Nephron (organoid): ENCODE measurements at regions not wholly inside any gene's neighbourhood (a gene's known extent, or its start where the extent isn't known, plus 50 kb on each side); places are given as distances from the start of the nearest gene placed in this dataset.

Experiments
- H3K27ac Mint-ChIP-seq, 3 experiments: 2 replicates each; pipeline ENCODE4 v1.8.0; 2020; ENCODE audit warnings: mixed read lengths in 3 of 3, mild to moderate bottlenecking in 2 of 3, moderate library complexity in 1 of 3
- H3K27me3 Mint-ChIP-seq: 2 replicates; pipeline ENCODE4 v1.8.0; 2021; ENCODE audit warnings: low read depth, mild to moderate bottlenecking, moderate library complexity, mixed read lengths
- H3K36me3 Mint-ChIP-seq: 2 replicates; pipeline ENCODE4 v1.8.0; 2020; ENCODE audit warnings: low read depth, mixed read lengths
- H3K4me1 Mint-ChIP-seq: 2 replicates; pipeline ENCODE4 v1.8.0; 2020; ENCODE audit warnings: mixed read lengths
- H3K4me3 Mint-ChIP-seq, 3 experiments: 2 replicates each; pipeline ENCODE4 v1.8.0; 2020; ENCODE audit warnings: mild to moderate bottlenecking in 3 of 3, mixed read lengths in 3 of 3, moderate library complexity in 2 of 3
- H3K9me3 Mint-ChIP-seq: 2 replicates; pipeline ENCODE4 v1.8.0; 2020; ENCODE audit warnings: mixed read lengths
- TF ChIP-seq, protein P1 (sequence below), 3 experiments: fragments of 200-600 bp; sonication (generic); IDR thresholded peaks; one replicate each; pipeline ENCODE4 v1.5.0; 2021; ENCODE audit warnings: antibody characterized with exemption in 3 of 3; ENCODE audit not compliant: unreplicated experiment in 3 of 3

DNA sequence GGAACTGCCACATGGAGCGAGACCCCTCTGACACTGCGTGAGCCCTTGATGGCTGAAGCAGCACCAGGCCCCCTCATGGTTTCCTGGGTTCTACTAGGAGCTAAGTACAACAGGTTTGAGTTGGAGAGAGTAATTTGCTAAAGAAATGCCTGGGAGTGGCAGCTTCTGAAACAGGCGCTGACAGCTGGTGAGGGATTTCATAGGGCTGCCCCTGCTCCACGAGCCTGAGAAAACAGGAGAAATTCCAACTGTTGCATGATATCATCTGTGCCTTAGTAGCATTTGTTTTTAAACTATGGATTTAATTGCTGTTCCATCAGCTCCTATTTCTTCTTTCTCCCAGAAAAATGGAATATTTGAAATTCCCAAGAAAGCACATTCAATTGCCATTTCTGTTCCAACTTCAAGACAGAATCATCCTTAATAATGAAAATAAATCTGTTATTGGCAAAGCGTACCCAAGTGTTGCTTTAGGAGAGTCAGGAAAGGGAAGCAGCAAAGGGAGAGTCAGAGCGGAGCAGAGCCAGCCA is 78.8 kb upstream of the ANKFN1 start:
- no peaks in the 10 kb centered on the region for H3K36me3 Mint-ChIP-seq
- H3K4me1 Mint-ChIP-seq, result peaks cover 13% of the 10 kb centered on the region
- H3K27ac Mint-ChIP-seq, result peak overlapping the region; percentile 70 to 81 (median 71)
- H3K9me3 Mint-ChIP-seq, result peaks cover 18% of the 10 kb centered on the region
- TF ChIP-seq, protein P1, sequence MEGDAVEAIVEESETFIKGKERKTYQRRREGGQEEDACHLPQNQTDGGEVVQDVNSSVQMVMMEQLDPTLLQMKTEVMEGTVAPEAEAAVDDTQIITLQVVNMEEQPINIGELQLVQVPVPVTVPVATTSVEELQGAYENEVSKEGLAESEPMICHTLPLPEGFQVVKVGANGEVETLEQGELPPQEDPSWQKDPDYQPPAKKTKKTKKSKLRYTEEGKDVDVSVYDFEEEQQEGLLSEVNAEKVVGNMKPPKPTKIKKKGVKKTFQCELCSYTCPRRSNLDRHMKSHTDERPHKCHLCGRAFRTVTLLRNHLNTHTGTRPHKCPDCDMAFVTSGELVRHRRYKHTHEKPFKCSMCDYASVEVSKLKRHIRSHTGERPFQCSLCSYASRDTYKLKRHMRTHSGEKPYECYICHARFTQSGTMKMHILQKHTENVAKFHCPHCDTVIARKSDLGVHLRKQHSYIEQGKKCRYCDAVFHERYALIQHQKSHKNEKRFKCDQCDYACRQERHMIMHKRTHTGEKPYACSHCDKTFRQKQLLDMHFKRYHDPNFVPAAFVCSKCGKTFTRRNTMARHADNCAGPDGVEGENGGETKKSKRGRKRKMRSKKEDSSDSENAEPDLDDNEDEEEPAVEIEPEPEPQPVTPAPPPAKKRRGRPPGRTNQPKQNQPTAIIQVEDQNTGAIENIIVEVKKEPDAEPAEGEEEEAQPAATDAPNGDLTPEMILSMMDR (IDR thresholded peaks at IDR 0.05; ENCODE audit: unreplicated experiment in 3 of 3), result no peak
- H3K4me3 Mint-ChIP-seq, result no peak overlapping the region
- H3K27me3 Mint-ChIP-seq, result no peaks in the 10 kb centered on the region

DNA sequence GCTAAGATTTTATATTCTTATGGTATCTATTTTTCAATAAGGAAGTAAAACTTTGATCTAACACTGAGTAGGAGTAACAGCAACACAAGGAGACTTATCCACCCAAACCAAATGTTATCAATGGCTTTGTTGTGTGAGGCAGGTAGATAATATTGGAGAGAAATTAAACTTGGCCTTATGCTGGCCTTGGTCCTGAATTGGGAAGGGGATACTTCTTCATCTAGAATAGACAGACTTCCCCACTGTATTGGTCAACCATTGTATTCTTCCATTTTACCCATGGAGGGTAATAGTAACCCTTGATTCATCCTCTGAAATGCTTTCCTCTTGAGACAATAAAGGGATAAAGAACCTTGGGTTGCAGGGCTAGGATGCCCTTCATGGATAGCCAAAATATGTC is 76.3 kb upstream of the ANKFN1 start:
- Mint-ChIP-seq H3K9me3 (peaks cover 18% of the 10 kb centered on the region), H3K36me3 (no peaks in the 10 kb centered on the region), H3K4me3 (no peak overlapping the region), H3K27ac (no peak overlapping the region), H3K27me3 (peaks cover 3% of the 10 kb centered on the region), H3K4me1 (peaks cover 13% of the 10 kb centered on the region)
- TF ChIP-seq, protein P1 (IDR thresholded peaks at IDR 0.05; ENCODE audit: unreplicated experiment in 3 of 3), result no peak

DNA sequence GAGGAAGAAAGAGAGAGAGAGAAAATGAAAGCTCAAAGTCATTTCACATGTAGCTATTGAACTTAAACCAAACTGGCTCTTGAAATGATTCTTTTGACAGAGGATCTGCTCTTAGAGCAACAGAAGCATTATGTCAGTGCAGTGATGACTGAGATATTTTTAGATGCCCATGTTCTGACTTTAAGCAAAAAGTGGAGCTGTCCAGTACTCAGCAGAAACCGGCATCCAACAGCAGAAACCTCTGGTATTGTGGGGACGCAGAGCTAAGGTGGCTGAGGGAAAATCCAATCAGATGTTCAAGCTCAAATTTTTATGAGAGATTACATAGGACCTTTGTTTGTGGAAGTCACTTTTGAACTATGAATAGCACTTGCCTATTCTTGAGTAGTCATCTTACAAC is 69.8 kb upstream of the ANKFN1 start:
- TF ChIP-seq, protein P1 (IDR thresholded peaks at IDR 0.05; ENCODE audit: unreplicated experiment in 3 of 3), result no peak
- peaks cover 2% of the 10 kb centered on the region for H3K9me3 Mint-ChIP-seq
- H3K27me3 Mint-ChIP-seq, result peaks cover 3% of the 10 kb centered on the region
- H3K36me3 Mint-ChIP-seq, result no peaks in the 10 kb centered on the region
- no peak overlapping the region for H3K4me3 Mint-ChIP-seq
- no peak overlapping the region for H3K27ac Mint-ChIP-seq
- no peaks in the 10 kb centered on the region for H3K4me1 Mint-ChIP-seq

DNA sequence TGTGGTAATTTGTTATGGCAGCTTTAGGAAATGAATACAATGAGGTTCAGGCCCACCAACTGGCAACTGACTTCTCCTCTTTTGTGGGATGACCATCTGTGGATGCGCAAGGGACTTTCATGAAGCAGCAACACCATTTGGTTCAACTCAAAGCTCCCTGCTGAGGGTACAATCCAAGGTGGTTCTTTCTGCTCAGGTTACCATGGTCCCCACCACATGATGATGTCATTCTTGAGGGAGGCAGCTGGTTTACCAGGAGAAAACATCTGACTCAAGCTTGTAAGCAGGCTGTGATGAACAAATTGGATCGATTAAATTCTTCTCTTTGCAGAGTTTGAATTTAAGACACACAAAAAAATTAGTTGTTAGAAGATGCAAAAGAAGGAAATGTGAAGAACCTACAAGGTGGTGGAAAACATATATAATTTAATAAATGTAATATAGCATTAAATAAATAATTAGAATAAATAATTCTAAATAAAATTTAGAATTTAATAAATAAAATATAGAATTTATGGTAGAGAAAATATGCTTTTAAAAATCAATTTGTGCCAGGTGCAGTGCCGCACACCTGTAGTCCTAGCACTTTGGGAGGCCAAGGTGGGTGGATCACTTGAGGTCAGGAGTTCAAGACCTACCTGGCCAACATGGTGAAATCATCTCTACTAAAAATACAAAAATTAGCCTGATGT is 67.6 kb upstream of the ANKFN1 start:
- TF ChIP-seq, protein P1 (IDR thresholded peaks at IDR 0.05; ENCODE audit: unreplicated experiment in 3 of 3), result no peak
- Mint-ChIP-seq H3K27ac (no peak overlapping the region), H3K36me3 (no peaks in the 10 kb centered on the region), H3K4me3 (no peak overlapping the region), H3K4me1 (no peaks in the 10 kb centered on the region), H3K27me3 (peaks cover 3% of the 10 kb centered on the region), H3K9me3 (no peaks in the 10 kb centered on the region)

DNA sequence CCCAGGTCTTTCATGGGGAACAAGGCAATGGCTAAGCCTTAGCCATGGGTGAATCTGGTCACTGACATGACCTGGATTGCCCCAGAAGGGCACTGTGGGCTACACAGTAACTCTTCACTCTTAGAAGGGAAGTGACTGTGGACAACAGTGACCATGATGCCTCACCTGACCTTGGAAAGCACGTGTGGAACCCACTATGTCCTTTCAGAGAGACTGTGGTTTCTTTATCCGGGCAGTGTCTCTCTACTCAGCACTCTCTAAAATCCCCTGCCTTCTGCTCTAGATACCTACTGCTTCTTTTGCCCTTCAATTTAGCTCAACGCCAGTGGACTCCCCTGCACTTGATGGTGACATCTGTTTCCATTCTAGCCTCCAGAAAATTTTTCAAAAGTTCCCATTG is 66.1 kb upstream of the ANKFN1 start:
- no peaks in the 10 kb centered on the region for H3K36me3 Mint-ChIP-seq
- no peak overlapping the region for H3K4me3 Mint-ChIP-seq
- no peak overlapping the region for H3K27ac Mint-ChIP-seq

More for the DNA sequence above, 66.1 kb upstream of the ANKFN1 start:
- TF ChIP-seq, protein P1 (IDR thresholded peaks at IDR 0.05; ENCODE audit: unreplicated experiment in 3 of 3), result no peak
- H3K9me3 Mint-ChIP-seq, result no peaks in the 10 kb centered on the region
- no peaks in the 10 kb centered on the region for H3K27me3 Mint-ChIP-seq
- no peaks in the 10 kb centered on the region for H3K4me1 Mint-ChIP-seq
